ENCODE measurements at regions not wholly inside any gene's neighbourhood (a gene's known extent, or its start where the extent isn't known, plus 50 kb on each side); places are given as distances from the start of the nearest gene placed in this dataset.

- peak overlapping the region in 1 of 3 donors; percentile 23 for H3K4me3 ChIP-seq (ENCODE audit: low read depth in 1 of 3, low read length in 3 of 3)
- H3K27ac ChIP-seq (ENCODE audit: low read depth in 1 of 2, low read length in 2 of 2), result peak overlapping the region; percentile 26 to 65
- peak; percentile 34 for DNase-seq (ENCODE audit: low spot score)
- H3K9me3 ChIP-seq (ENCODE audit: control insufficient read depth in 4 of 4, low read length in 3 of 4), result no peaks in the 10 kb centered on the region
- no peaks in the 10 kb centered on the region for H3K27me3 ChIP-seq (ENCODE audit: control insufficient read depth in 4 of 4, insufficient read depth in 4 of 4, low read length in 3 of 4)
- peak overlapping the region in 1 of 2 donors; percentile 76 for H3K9ac ChIP-seq (ENCODE audit: low read depth in 1 of 2, low read length in 2 of 2)
- 9% methylated on average over 5 of the region's 5 CpGs for WGBS
- TF ChIP-seq FOXA2 (IDR thresholded peaks at IDR 0.05) (peak; percentile 93), RAD21 (IDR thresholded peaks at IDR 0.05) (peak; percentile 24 to 41), HNF4G (IDR thresholded peaks at IDR 0.05) (no peak), ZBTB33 (IDR thresholded peaks at IDR 0.05) (peak; percentile 17), TAF1 (conservative IDR thresholded peaks at IDR 0.05) (peak; percentile 31), SP1 (IDR thresholded peaks at IDR 0.05) (peak; percentile 86), REST (IDR thresholded peaks at IDR 0.05) (peak; percentile 47), GABPA (IDR thresholded peaks at IDR 0.05 in 1 of 2, conservative IDR thresholded peaks at IDR 0.05 in 1 of 2) (peak in 1 of 2 donors; percentile 53), NR2F2 (IDR thresholded peaks at IDR 0.05) (no peak), JUND (IDR thresholded peaks at IDR 0.05) (peak; percentile 9 to 53), HNF4A (conservative IDR thresholded peaks at IDR 0.05) (peak; percentile 70 to 71), FOXA1 (IDR thresholded peaks at IDR 0.05) (peak; percentile 87), YY1 (IDR thresholded peaks at IDR 0.05) (no peak), MAX (IDR thresholded peaks at IDR 0.05) (peak; percentile 62), EGR1 (IDR thresholded peaks at IDR 0.05; ENCODE audit: low read depth in 2 of 2) (no peak), RXRA (IDR thresholded peaks at IDR 0.05) (peak; percentile 79 to 88), CTCF (IDR thresholded peaks at IDR 0.05; ENCODE audit: low read depth, low read length, missing input control) (no peak), ATF3 (IDR thresholded peaks at IDR 0.05) (peak; percentile 68)
- peaks cover 0 to 7% (median 2%) of the 10 kb centered on the region in 4 donors for H3K4me1 ChIP-seq (ENCODE audit: control insufficient read depth in 4 of 4, insufficient read depth in 4 of 4, low read length in 3 of 4)
- H3K36me3 ChIP-seq (ENCODE audit: control insufficient read depth in 4 of 4, insufficient read depth in 3 of 4, low read depth in 1 of 4, low read length in 3 of 4), result no peaks in the 10 kb centered on the region
Observed at GRCh38 chrX:88604433-88605221, 142.4 kb upstream of the CPXCR1 start.

Measured in liver (tissue), 8 donors.